ENCODE measurements at regions not wholly inside any gene's neighbourhood (a gene's known extent, or its start where the extent isn't known, plus 50 kb on each side); places are given as distances from the start of the nearest gene placed in this dataset.

GRCh38 chrX:16222151-16222550 lies 54.9 kb downstream of the MAGEB17 start:
- TF ChIP-seq ZNF274 (IDR thresholded peaks at IDR 0.05; ENCODE audit: low read depth, low read length) (no peak), YY1 (IDR thresholded peaks at IDR 0.05; ENCODE audit: insufficient read depth, insufficient read length) (no peak), SUZ12 (IDR thresholded peaks at IDR 0.05; ENCODE audit: extremely low read depth, insufficient read depth, insufficient read length) (no peak)
